ENCODE measurements at regions not wholly inside any gene's neighbourhood (a gene's known extent, or its start where the extent isn't known, plus 50 kb on each side); places are given as distances from the start of the nearest gene placed in this dataset.

GRCh38 chr5:165739079-165739741 lies 2233.8 kb downstream of the MAT2B start:
- DNase-seq = no peak

GRCh38 chr5:165757791-165758190 lies 2252.4 kb downstream of the MAT2B start:
- no peak for DNase-seq

- DNase-seq = no peak
Observed at GRCh38 chr5:165775111-165775510, 2269.7 kb downstream of the MAT2B start.

GRCh38 chr5:165779505-165779904 lies 2274.1 kb downstream of the MAT2B start:
- DNase-seq = no peak

- no peak for DNase-seq
Observed at GRCh38 chr5:165780901-165781300, 2275.5 kb downstream of the MAT2B start.

- DNase-seq = no peak
Observed at GRCh38 chr5:165781738-165782137, 2276.3 kb downstream of the MAT2B start.

GRCh38 chr5:165783024-165783423 lies 2277.6 kb downstream of the MAT2B start:
- DNase-seq = no peak

- DNase-seq = no peak
Observed at GRCh38 chr5:165786073-165786472, 2280.7 kb downstream of the MAT2B start.

- no peak for DNase-seq
Observed at GRCh38 chr5:165795073-165795472, 2289.7 kb downstream of the MAT2B start.

- DNase-seq = no peak
Observed at GRCh38 chr5:165805756-165806155, 2300.3 kb downstream of the MAT2B start.

GRCh38 chr5:165808335-165808734 lies 2302.9 kb downstream of the MAT2B start:
- DNase-seq = no peak

GRCh38 chr5:165809914-165810313 lies 2304.5 kb downstream of the MAT2B start:
- no peak for DNase-seq

- no peak for DNase-seq
Observed at GRCh38 chr5:165829504-165829903, 2324.1 kb downstream of the MAT2B start.

- DNase-seq = no peak
Observed at GRCh38 chr5:165834891-165835290, 2329.5 kb downstream of the MAT2B start.

GRCh38 chr5:165836046-165836445 lies 2330.6 kb downstream of the MAT2B start:
- DNase-seq = no peak

- no peak for DNase-seq
Observed at GRCh38 chr5:165837286-165837685, 2331.9 kb downstream of the MAT2B start.

- DNase-seq = no peak
Observed at GRCh38 chr5:165844571-165844970, 2339.2 kb downstream of the MAT2B start.

- DNase-seq = no peak
Observed at GRCh38 chr5:165858118-165858517, 2352.7 kb downstream of the MAT2B start.

- DNase-seq = no peak
Observed at GRCh38 chr5:165859251-165859650, 2353.8 kb downstream of the MAT2B start.

GRCh38 chr5:165863239-165863638 lies 2357.8 kb downstream of the MAT2B start:
- no peak for DNase-seq

- no peak for DNase-seq
Observed at GRCh38 chr5:165871291-165871690, 2365.9 kb downstream of the MAT2B start.

GRCh38 chr5:165874851-165875250 lies 2369.4 kb downstream of the MAT2B start:
- DNase-seq = no peak

- DNase-seq = no peak
Observed at GRCh38 chr5:165876538-165876937, 2371.1 kb downstream of the MAT2B start.

- DNase-seq = no peak
Observed at GRCh38 chr5:165877475-165877874, 2372.1 kb downstream of the MAT2B start.

- no peak for DNase-seq
Observed at GRCh38 chr5:165881259-165881658, 2375.8 kb downstream of the MAT2B start.
